ENCODE measurements at regions not wholly inside any gene's neighbourhood (a gene's known extent, or its start where the extent isn't known, plus 50 kb on each side); places are given as distances from the start of the nearest gene placed in this dataset.

DNA sequence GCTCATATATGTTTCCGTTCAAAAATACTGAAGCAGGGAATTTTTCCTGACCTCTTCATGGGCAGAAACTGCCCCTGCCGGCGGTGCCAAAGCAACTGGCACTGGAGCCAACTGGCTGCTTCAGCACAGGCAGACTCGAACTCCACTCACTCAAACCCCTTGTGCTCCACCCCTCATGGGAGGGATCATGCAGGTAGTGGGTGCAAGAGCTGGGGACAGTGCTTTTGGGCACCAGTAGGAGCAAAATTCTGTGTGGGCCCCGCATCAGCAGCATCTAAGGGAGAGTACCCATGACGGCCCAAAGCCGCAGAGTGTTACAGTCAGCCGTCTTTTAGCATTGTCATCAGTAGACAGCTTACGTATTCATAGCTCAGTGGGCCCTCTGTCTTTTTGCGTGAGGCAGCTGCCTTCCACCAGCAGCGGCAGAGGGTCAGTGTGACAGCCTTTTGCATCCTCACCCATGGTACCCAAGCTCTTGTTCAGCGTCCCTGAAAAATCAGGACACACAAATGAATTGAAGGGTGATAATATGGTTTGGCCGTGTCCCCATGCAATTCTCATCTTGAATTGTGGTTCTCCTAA is 393.8 kb downstream of the SLITRK6 start:
- no peak for DNase-seq (ENCODE audit: low spot score)

DNA sequence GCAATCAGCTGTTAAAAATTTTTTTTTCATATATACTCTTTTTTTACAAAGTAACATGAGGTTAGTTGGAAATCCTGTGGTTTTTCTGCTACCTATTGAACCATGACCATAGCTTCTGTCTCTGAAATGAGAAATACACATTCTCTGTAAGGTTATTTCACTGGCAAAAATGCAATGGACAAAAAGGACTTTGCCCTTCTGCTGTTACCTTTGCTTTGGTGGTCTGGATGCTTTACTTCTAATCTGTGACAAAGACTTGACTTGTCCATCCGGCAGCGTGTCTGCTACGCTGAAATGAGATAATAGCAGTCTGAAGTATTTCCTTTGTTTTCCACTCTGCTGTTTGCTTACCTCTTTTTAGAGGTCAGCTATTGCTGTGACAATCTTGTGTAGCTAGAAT is 412.8 kb downstream of the SLITRK6 start:
- no peak for DNase-seq (ENCODE audit: low spot score)

GRCh38 chr13:85383291-85383690 is 415.9 kb downstream of the SLITRK6 start:
- DNase-seq (ENCODE audit: low spot score), result no peak

GRCh38 chr13:85381082-85381481 is 418.1 kb downstream of the SLITRK6 start:
- no peak for DNase-seq (ENCODE audit: low spot score)

- no peak for DNase-seq (ENCODE audit: low spot score)
Observed at GRCh38 chr13:85379991-85380390, 419.2 kb downstream of the SLITRK6 start.

GRCh38 chr13:85379433-85379832 is 419.8 kb downstream of the SLITRK6 start:
- no peak for DNase-seq (ENCODE audit: low spot score)

- DNase-seq (ENCODE audit: low spot score), result no peak
Observed at GRCh38 chr13:85377783-85378182, 421.4 kb downstream of the SLITRK6 start.

GRCh38 chr13:85373322-85373721 is 425.9 kb downstream of the SLITRK6 start:
- DNase-seq (ENCODE audit: low spot score), result no peak

- no peak for DNase-seq (ENCODE audit: low spot score)
Observed at GRCh38 chr13:85371254-85371653, 428.0 kb downstream of the SLITRK6 start.

GRCh38 chr13:85368686-85369085 is 430.5 kb downstream of the SLITRK6 start:
- no peak for DNase-seq (ENCODE audit: low spot score)

GRCh38 chr13:85367887-85368286 is 431.3 kb downstream of the SLITRK6 start:
- DNase-seq (ENCODE audit: low spot score), result no peak

- DNase-seq (ENCODE audit: low spot score), result no peak
Observed at GRCh38 chr13:85366759-85367417, 432.3 kb downstream of the SLITRK6 start.

GRCh38 chr13:85363504-85363903 is 435.7 kb downstream of the SLITRK6 start:
- no peak for DNase-seq (ENCODE audit: low spot score)

- no peak for DNase-seq (ENCODE audit: low spot score)
Observed at GRCh38 chr13:85362980-85363379, 436.2 kb downstream of the SLITRK6 start.

DNA sequence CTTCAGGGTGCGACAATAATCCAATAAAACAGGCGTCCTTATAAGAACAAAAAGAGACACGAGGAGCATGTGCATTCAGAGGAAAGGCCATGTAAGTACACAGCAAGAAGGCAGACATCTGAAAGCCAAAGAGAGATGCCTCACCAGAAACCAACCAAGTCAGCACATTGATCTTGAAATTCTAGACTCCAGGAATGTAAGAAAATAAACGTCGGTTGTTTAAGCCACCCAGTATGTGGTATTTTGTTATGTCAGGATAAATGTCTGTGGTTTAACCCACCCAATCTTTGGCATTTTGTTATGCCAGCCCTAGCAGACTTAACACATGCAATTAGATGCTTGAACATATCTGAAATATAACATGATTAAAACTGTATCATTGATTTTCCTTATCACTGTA is 452.0 kb downstream of the SLITRK6 start:
- no peak for DNase-seq (ENCODE audit: low spot score)

DNA sequence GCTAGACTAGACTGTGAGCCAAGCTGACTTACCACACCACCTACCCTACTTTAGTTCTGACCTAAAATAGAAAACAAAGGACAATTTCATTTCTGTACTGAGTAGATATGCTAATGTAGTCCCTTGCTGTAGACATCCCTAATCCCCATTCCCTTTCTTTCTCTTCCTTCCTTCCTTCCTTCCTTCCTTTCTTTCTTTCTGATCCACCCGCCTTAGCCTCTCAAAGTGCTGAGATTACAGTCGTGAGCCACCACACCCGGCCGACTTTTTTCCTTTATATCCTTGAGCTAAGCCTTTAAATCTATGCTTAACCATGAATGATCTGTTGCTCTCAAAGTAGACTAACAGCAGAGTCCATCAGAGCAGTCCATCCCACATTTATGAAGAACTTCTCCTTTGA is 465.0 kb downstream of the SLITRK6 start:
- DNase-seq (ENCODE audit: low spot score), result no peak

GRCh38 chr13:85333506-85334020 is 465.7 kb downstream of the SLITRK6 start:
- DNase-seq (ENCODE audit: low spot score), result no peak

GRCh38 chr13:85332615-85333014 is 466.6 kb downstream of the SLITRK6 start:
- no peak for DNase-seq (ENCODE audit: low spot score)

- DNase-seq (ENCODE audit: low spot score), result no peak
Observed at GRCh38 chr13:85321734-85322133, 477.5 kb downstream of the SLITRK6 start.

GRCh38 chr13:85317781-85318180 is 481.4 kb downstream of the SLITRK6 start:
- no peak for DNase-seq (ENCODE audit: low spot score)

GRCh38 chr13:85316506-85317025 is 482.7 kb downstream of the SLITRK6 start:
- no peak for DNase-seq (ENCODE audit: low spot score)

- no peak for DNase-seq (ENCODE audit: low spot score)
Observed at GRCh38 chr13:85314686-85315085, 484.5 kb downstream of the SLITRK6 start.
